SU-DHL-6 (cell line): ENCODE measurements at regions not wholly inside any gene's neighbourhood (a gene's known extent, or its start where the extent isn't known, plus 50 kb on each side); places are given as distances from the start of the nearest gene placed in this dataset.

Experiments used
- H2AFZ ChIP-seq: fragments of 200-600 bp; sonication (generic); 2 replicates; pipeline ENCODE4 v1.6.1; 2014; ENCODE audit warnings: low read depth, mild to moderate bottlenecking, moderate library complexity, mixed read lengths, antibody characterized with exemption, low read length; ENCODE audit not compliant: severe bottlenecking
- H3F3A ChIP-seq: fragments of 200-600 bp; shearing (Covaris generic); 2 replicates; pipeline ENCODE4 v1.6.0; 2016; ENCODE audit warnings: antibody characterized with exemption, mild to moderate bottlenecking; ENCODE audit not compliant: insufficient read depth
- H3K27ac ChIP-seq: fragments of 200-600 bp; sonication (generic); 2 replicates; pipeline ENCODE4 v1.5.1; 2016; ENCODE audit warnings: low read depth, mild to moderate bottlenecking, low read length, moderate library complexity, mixed read lengths
- H3K27me3 ChIP-seq: fragments of 200-600 bp; sonication (generic), shearing (Covaris generic); 2 replicates; pipeline ENCODE4 v1.6.0; 2014; ENCODE audit warnings: mild to moderate bottlenecking, low read length
- H3K36me3 ChIP-seq: fragments of 200-600 bp; sonication (generic); 2 replicates; pipeline ENCODE4 v1.6.1; 2014; ENCODE audit warnings: mild to moderate bottlenecking, low read length, mixed read lengths
- H3K4me2 ChIP-seq: fragments of 300-600, 200-600 bp; shearing (Covaris generic), sonication (generic); 2 replicates; pipeline ENCODE4 v1.6.0; 2014; ENCODE audit warnings: low read length, low read depth, mild to moderate bottlenecking; ENCODE audit not compliant: poor library complexity, severe bottlenecking
- H3K4me3 ChIP-seq: fragments of 200-600 bp; sonication (generic); 2 replicates; pipeline ENCODE4 v1.5.1; 2014; ENCODE audit warnings: antibody characterized with exemption, low read length, mild to moderate bottlenecking, mixed read lengths; ENCODE audit not compliant: insufficient read depth, poor library complexity, severe bottlenecking
- H3K79me2 ChIP-seq: fragments of 200-600 bp; sonication (generic); 2 replicates; pipeline ENCODE4 v1.6.1; 2014; ENCODE audit warnings: mild to moderate bottlenecking, low read length, moderate library complexity; ENCODE audit not compliant: insufficient read depth
- H3K9ac ChIP-seq: fragments of 200-600 bp; sonication (generic); 2 replicates; pipeline ENCODE4 v1.7.0; 2014; ENCODE audit warnings: mild to moderate bottlenecking, low read length
- H3K9me2 ChIP-seq: fragments of 200-600 bp; sonication (generic); replicated peaks from 2 replicates; pipeline ENCODE4 v1.6.1; 2014; ENCODE audit warnings: low read length; ENCODE audit not compliant: insufficient read depth
- H3K9me3 ChIP-seq: fragments of 200-600 bp; sonication (generic); 2 replicates; pipeline ENCODE4 v1.6.1; 2014; ENCODE audit warnings: low read length, mixed read lengths; ENCODE audit not compliant: insufficient read depth
- H4K20me1 ChIP-seq: fragments of 200-600 bp; sonication (generic); 2 replicates; pipeline ENCODE4 v1.6.1; 2014; ENCODE audit warnings: low read depth, mild to moderate bottlenecking, antibody characterized with exemption, low read length, moderate library complexity, mixed read lengths
- EZH2phosphoT487 ChIP-seq: fragments of 200-600 bp; sonication (generic), shearing (Covaris generic); conservative IDR thresholded peaks from 2 replicates; pipeline ENCODE4 v1.6.1; 2018; ENCODE audit warnings: mild to moderate bottlenecking, antibody characterized with exemption, low read length, moderate library complexity, mixed read lengths
- TF ChIP-seq, protein P1 (sequence below): fragments of 200-600 bp; sonication (generic); IDR thresholded peaks from one replicate; pipeline ENCODE4 v1.5.1; 2017; ENCODE audit warnings: antibody characterized with exemption, mild to moderate bottlenecking, low read length, moderate library complexity; ENCODE audit not compliant: insufficient read depth, poor library complexity, severe bottlenecking

DNA sequence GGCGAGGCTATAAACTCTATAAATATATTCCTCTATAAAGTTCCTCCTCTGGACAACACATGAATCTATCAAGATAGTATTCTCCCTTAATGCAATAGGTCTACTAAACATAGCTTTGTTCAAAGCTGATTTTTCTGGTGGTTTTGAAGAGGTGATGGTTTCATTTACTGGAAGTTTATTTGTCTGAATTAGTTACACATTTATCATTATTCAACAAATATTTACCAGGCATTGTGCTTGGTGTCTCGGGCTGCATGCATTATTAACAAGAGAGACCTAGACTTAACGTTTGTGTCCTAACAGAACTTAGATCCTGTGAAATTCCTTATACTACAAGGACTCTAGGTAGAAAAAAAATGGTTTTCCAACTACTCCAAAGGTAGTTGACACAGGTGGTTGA is 511.4 kb upstream of the B3GALT2 start:
- Histone ChIP-seq H3K4me2 (no peak overlapping the region), H2AFZ (no peak overlapping the region), H3K4me3 (no peak overlapping the region), H3K36me3 (no peaks in the 10 kb centered on the region), H3K79me2 (no peaks in the 10 kb centered on the region), H3K27me3 (no peaks in the 10 kb centered on the region), H4K20me1 (no peaks in the 10 kb centered on the region), H3K27ac (no peak overlapping the region), H3F3A (no peaks in the 10 kb centered on the region), H3K9me3 (no peaks in the 10 kb centered on the region), H3K9me2 (no peaks in the 10 kb centered on the region), H3K9ac (no peak overlapping the region)
- TF ChIP-seq, protein P1, sequence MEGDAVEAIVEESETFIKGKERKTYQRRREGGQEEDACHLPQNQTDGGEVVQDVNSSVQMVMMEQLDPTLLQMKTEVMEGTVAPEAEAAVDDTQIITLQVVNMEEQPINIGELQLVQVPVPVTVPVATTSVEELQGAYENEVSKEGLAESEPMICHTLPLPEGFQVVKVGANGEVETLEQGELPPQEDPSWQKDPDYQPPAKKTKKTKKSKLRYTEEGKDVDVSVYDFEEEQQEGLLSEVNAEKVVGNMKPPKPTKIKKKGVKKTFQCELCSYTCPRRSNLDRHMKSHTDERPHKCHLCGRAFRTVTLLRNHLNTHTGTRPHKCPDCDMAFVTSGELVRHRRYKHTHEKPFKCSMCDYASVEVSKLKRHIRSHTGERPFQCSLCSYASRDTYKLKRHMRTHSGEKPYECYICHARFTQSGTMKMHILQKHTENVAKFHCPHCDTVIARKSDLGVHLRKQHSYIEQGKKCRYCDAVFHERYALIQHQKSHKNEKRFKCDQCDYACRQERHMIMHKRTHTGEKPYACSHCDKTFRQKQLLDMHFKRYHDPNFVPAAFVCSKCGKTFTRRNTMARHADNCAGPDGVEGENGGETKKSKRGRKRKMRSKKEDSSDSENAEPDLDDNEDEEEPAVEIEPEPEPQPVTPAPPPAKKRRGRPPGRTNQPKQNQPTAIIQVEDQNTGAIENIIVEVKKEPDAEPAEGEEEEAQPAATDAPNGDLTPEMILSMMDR: no peak
- no peak for TF ChIP-seq EZH2phosphoT487

DNA sequence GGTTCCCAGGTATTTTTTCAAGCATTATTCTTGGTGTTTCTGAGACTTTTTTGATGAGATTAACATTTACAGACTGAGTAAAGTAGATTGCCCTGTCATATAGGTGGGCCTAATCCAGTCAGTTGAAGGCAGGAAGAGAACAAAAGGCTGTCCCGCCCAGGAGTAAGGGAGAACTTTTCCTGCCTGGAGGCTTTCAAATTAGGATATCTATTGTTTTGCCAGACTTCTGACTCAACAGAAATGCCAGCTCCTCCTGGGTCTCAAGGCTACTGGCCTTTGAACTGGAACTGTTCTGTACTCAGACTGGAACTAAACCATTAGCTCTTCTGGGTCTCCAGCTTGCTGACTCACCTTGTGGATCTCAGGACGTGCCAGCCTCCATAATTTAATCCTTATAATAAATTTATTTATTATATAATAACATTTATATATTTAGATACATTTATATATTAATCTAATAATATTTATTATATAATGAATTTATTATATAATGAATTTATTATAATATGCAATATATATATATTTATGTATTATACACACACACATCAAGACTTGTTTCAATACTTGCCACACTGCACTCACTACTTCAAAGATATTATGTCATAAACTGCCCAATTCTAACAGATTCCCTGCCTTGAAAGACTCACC is 510.8 kb upstream of the B3GALT2 start:
- no peak overlapping the region for H2AFZ ChIP-seq
- TF ChIP-seq, protein P1: no peak
- TF ChIP-seq EZH2phosphoT487: no peak

DNA sequence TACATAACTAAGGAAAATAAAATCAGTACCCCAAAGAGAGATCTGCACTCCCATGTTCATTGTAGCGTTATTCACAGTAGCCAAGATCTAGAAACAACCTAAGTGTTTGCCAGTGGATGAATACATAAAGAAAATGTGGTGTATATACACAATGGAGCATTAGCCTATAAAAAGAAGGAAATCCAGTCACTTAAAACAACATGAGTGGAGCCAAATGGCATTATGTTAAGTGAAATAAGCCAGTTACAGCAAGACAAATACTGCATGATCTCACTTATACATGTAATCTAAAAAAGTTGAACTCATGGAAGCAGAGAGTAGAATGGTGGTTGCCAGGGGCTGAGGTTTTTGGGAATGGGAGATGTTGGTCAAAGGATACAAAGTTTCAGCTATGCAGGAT is 508.3 kb upstream of the B3GALT2 start:
- H3K27me3 ChIP-seq: no peaks in the 10 kb centered on the region
- H3K4me2 ChIP-seq: no peak overlapping the region
- no peak overlapping the region for H3K4me3 ChIP-seq
- H3K27ac ChIP-seq: no peak overlapping the region
- H3K9me3 ChIP-seq: no peaks in the 10 kb centered on the region
- H3K9me2 ChIP-seq: no peaks in the 10 kb centered on the region
- no peaks in the 10 kb centered on the region for H3F3A ChIP-seq
- no peaks in the 10 kb centered on the region for H4K20me1 ChIP-seq
- no peak for TF ChIP-seq EZH2phosphoT487
- TF ChIP-seq, protein P1: no peak
- no peaks in the 10 kb centered on the region for H3K79me2 ChIP-seq
- no peak overlapping the region for H2AFZ ChIP-seq
- H3K9ac ChIP-seq: no peak overlapping the region
- H3K36me3 ChIP-seq: no peaks in the 10 kb centered on the region

More for the DNA sequence above, 510.8 kb upstream of the B3GALT2 start:
- Histone ChIP-seq H3K27me3 (no peaks in the 10 kb centered on the region), H3K79me2 (no peaks in the 10 kb centered on the region), H3K9me2 (no peaks in the 10 kb centered on the region), H3K9me3 (no peaks in the 10 kb centered on the region), H3K4me3 (no peak overlapping the region), H3K9ac (no peak overlapping the region), H4K20me1 (no peaks in the 10 kb centered on the region), H3K4me2 (no peak overlapping the region), H3K27ac (no peak overlapping the region), H3F3A (no peaks in the 10 kb centered on the region), H3K36me3 (no peaks in the 10 kb centered on the region)
